IMR-90 (cell line): ENCODE measurements at regions not wholly inside any gene's neighbourhood (a gene's known extent, or its start where the extent isn't known, plus 50 kb on each side); places are given as distances from the start of the nearest gene placed in this dataset.

ENCODE experiments used
- ATAC-seq: fragments of 200-7000 bp; cut with Tn5 transposase; 2 replicates; pipeline ENCODE4 v1.9.1; 2020; ENCODE audit warnings: low read depth, mild to moderate bottlenecking, moderate library complexity
- BruUV-seq: library from RNA; stranded (reverse); fragments of 400-500 nt; replicated peaks from 2 replicates; lab custom pipeline; 2021; lab: Mats Ljungman, UMichigan
- CTCF ChIA-PET: fragments of 300-600 bp; formaldehyde crosslinking; extraction: SDS; loops from one replicate; lab custom pipeline; 2021; ENCODE audit warnings: antibody characterized with exemption; lab: Yijun Ruan, JAX
- POLR2A ChIA-PET: fragments of 300-600 bp; sonication (Branson Sonifier 250); formaldehyde crosslinking; loops from one replicate; lab custom pipeline; 2022; ENCODE audit warnings: antibody characterized with exemption; ENCODE audit not compliant: unreplicated experiment; lab: Charles Lee
- DNase-seq: peaks from one replicate; pipeline ENCODE4 v3.0.0; 2013
- H2AFZ ChIP-seq: replicated peaks from 2 replicates; pipeline ENCODE3; 2013; ENCODE audit warnings: low read length, mild to moderate bottlenecking; ENCODE audit not compliant: poor library complexity
- H2AK5ac ChIP-seq: 2 replicates; pipeline ENCODE4 v1.6.1; 2013; ENCODE audit warnings: low read depth, low read length, inconsistent platforms
- H2AK9ac ChIP-seq: replicated peaks from 2 replicates; pipeline ENCODE3; 2013; ENCODE audit warnings: mild to moderate bottlenecking, low read depth, low read length, moderate library complexity; ENCODE audit not compliant: poor library complexity
- H2BK120ac ChIP-seq: 2 replicates; pipeline ENCODE4 v1.6.1; 2013; ENCODE audit warnings: low read depth, low read length, inconsistent platforms
- H2BK15ac ChIP-seq: 3 replicates; pipeline ENCODE4 v1.6.1; 2013; ENCODE audit warnings: low read depth, low read length, inconsistent platforms
- H2BK20ac ChIP-seq: 2 replicates; pipeline ENCODE4 v1.6.1; 2013; ENCODE audit warnings: low read depth, mild to moderate bottlenecking, inconsistent platforms, low read length, moderate library complexity
- H2BK5ac ChIP-seq: 2 replicates; pipeline ENCODE4 v1.6.1; 2013; ENCODE audit warnings: mild to moderate bottlenecking, low read depth, low read length, inconsistent platforms; ENCODE audit not compliant: poor library complexity, severe bottlenecking
- H3K14ac ChIP-seq: replicated peaks from 2 replicates; pipeline ENCODE4 v1.6.1; 2013; ENCODE audit warnings: low read depth, low read length, inconsistent platforms
- H3K18ac ChIP-seq: 2 replicates; pipeline ENCODE4 v1.6.1; 2013; ENCODE audit warnings: low read depth, low read length, control low read depth
- H3K23ac ChIP-seq: 2 replicates; pipeline ENCODE4 v1.6.1; 2013; ENCODE audit warnings: low read depth, low read length, inconsistent platforms
- H3K27ac ChIP-seq: 2 replicates; pipeline ENCODE4 v1.5.1; 2013; ENCODE audit warnings: mild to moderate bottlenecking, control low read depth, low read length; ENCODE audit not compliant: insufficient read depth
- H3K27me3 ChIP-seq: 2 replicates; pipeline ENCODE4 v1.6.1; 2013; ENCODE audit warnings: low read length; ENCODE audit not compliant: control insufficient read depth, insufficient read depth
- H3K36me3 ChIP-seq: 2 replicates; pipeline ENCODE4 v1.6.1; 2013; ENCODE audit warnings: low read length, mixed read lengths; ENCODE audit not compliant: control insufficient read depth, insufficient read depth
- H3K4ac ChIP-seq: 2 replicates; pipeline ENCODE4 v1.6.1; 2013; ENCODE audit warnings: low read depth, low read length, inconsistent platforms
- H3K4me1 ChIP-seq: 2 replicates; pipeline ENCODE4 v1.6.1; 2013; ENCODE audit warnings: low read length, mixed read lengths; ENCODE audit not compliant: control insufficient read depth, insufficient read depth
- H3K4me2 ChIP-seq: 2 replicates; pipeline ENCODE4 v1.6.1; 2013; ENCODE audit warnings: low read depth, mild to moderate bottlenecking, control low read depth, low read length, moderate library complexity
- H3K4me3 ChIP-seq: 2 replicates; pipeline ENCODE4 v1.5.1; 2013; ENCODE audit warnings: low read depth, mild to moderate bottlenecking, control low read depth, low read length, moderate library complexity; ENCODE audit not compliant: insufficient read depth
- H3K56ac ChIP-seq: 2 replicates; pipeline ENCODE4 v1.6.1; 2013; ENCODE audit warnings: low read length, inconsistent platforms; ENCODE audit not compliant: insufficient read depth; ENCODE audit errors: extremely low read depth
- H3K79me1 ChIP-seq, 2 experiments: 2 replicates each; pipeline ENCODE4 v1.6.1; 2013; ENCODE audit warnings: low read length in 2 of 2, inconsistent platforms in 1 of 2, low read depth in 1 of 2
- H3K9ac ChIP-seq: 2 replicates; pipeline ENCODE4 v1.6.1; 2013; ENCODE audit warnings: low read depth, low read length, control low read depth
- H3K9me1 ChIP-seq: 2 replicates; pipeline ENCODE4 v1.6.1; 2013; ENCODE audit warnings: low read length, inconsistent platforms; ENCODE audit not compliant: insufficient read depth
- H3K9me3 ChIP-seq: 2 replicates; pipeline ENCODE4 v1.6.1; 2013; ENCODE audit warnings: low read length; ENCODE audit not compliant: control insufficient read depth, insufficient read depth
- H4K20me1 ChIP-seq: 2 replicates; pipeline ENCODE4 v1.6.1; 2013; ENCODE audit warnings: low read length, inconsistent platforms; ENCODE audit not compliant: insufficient read depth
- H4K5ac ChIP-seq: 2 replicates; pipeline ENCODE4 v1.6.1; 2013; ENCODE audit warnings: mild to moderate bottlenecking, low read depth, low read length, control low read depth
- H4K8ac ChIP-seq, 2 experiments: 2 replicates each; pipeline ENCODE4 v1.6.1; 2013; ENCODE audit warnings: low read depth in 2 of 2, low read length in 2 of 2, control low read depth in 1 of 2, inconsistent platforms in 1 of 2
- H4K91ac ChIP-seq: 2 replicates; pipeline ENCODE4 v1.6.1; 2013; ENCODE audit warnings: low read depth, low read length, inconsistent platforms; ENCODE audit not compliant: insufficient read depth
- BHLHE40 ChIP-seq: fragments of 150-350 bp; IDR thresholded peaks from 2 replicates; pipeline ENCODE4 v1.6.1; 2016; ENCODE audit warnings: mild to moderate bottlenecking, low read depth, low read length
- CEBPB ChIP-seq: IDR thresholded peaks from 2 replicates; pipeline ENCODE4 v1.6.1; 2012; ENCODE audit warnings: low read depth, low read length, improper control_type of control experiment
- CHD1 ChIP-seq: IDR thresholded peaks from 2 replicates; pipeline ENCODE4 v1.6.1; 2012; ENCODE audit warnings: low read depth, low read length, improper control_type of control experiment
- CTCF ChIP-seq: conservative IDR thresholded peaks from 2 replicates; pipeline ENCODE4 v1.5.1; 2012; ENCODE audit warnings: mild to moderate bottlenecking, low read depth, low read length, improper control_type of control experiment
- ELK1 ChIP-seq: fragments of 150-350 bp; IDR thresholded peaks from 2 replicates; pipeline ENCODE4 v1.6.1; 2016; ENCODE audit warnings: low read depth, mild to moderate bottlenecking, low read length, moderate library complexity, borderline replicate concordance
- NFE2L2 ChIP-seq: fragments of 150-350 bp; IDR thresholded peaks from 2 replicates; pipeline ENCODE4 v1.6.1; 2016; ENCODE audit warnings: low read depth, mild to moderate bottlenecking, low read length
- RAD21 ChIP-seq: IDR thresholded peaks from 2 replicates; pipeline ENCODE4 v1.6.1; 2012; ENCODE audit warnings: low read length, improper control_type of control experiment
- USF2 ChIP-seq: fragments of 150-350 bp; IDR thresholded peaks from 2 replicates; pipeline ENCODE4 v1.6.1; 2017; ENCODE audit warnings: mild to moderate bottlenecking, antibody characterized with exemption, low read length, low read depth
- WGBS, 2 experiments: methylation state at CpG; one replicate each; pipeline versions ENCODE4 v1.1.5 to v1.1.7; 2013; ENCODE audit warnings: missing lambda C conversion rate in 2 of 2; ENCODE audit not compliant: insufficient read length in 1 of 2; ENCODE audit errors: extremely low coverage in 2 of 2; 5-methylcytosine and 5-hydroxymethylcytosine counted together
- dilution Hi-C: fragments of 300-500 bp; cut with HindIII; formaldehyde crosslinking; loops from one replicate; pipeline ENCODE4 v1.14.3; 2018; ENCODE audit warnings: low sequenced_read_pairs; ENCODE audit not compliant: unreplicated experiment
- in situ Hi-C: fragments of 300-500 bp; cut with MboI; formaldehyde crosslinking; loops from 3 replicates; pipeline ENCODE4 v1.14.3; 2019; ENCODE audit warnings: low sequenced_read_pairs, inconsistent platforms, mixed read lengths
- intact Hi-C: fragments of 100-400 bp; cut with micrococcal nuclease; formaldehyde crosslinking; loops from 2 replicates; pipeline ENCODE4 v1.10.0; 2022

GRCh38 chr11:69892237-69892985 is 73.2 kb upstream of the FGF3 start:
- H2AK9ac ChIP-seq: no peak overlapping the region
- H3K4me3 ChIP-seq: no peak overlapping the region
- no peak overlapping the region for H4K91ac ChIP-seq
- ATAC-seq (no peak), DNase-seq (no peak)
- H3K79me1 ChIP-seq: no peaks in the 10 kb centered on the region
- no peaks in the 10 kb centered on the region for H3K36me3 ChIP-seq
- peak overlapping the region; percentile 25; the same call in 1 of the 2 replicates for H3K14ac ChIP-seq
- no peak overlapping the region for H3K27ac ChIP-seq
- TF ChIP-seq ELK1 (no peak), CTCF (peak; percentile 22), USF2 (no peak), BHLHE40 (no peak), CEBPB (no peak), CHD1 (no peak), RAD21 (no peak), NFE2L2 (no peak)
- H4K5ac ChIP-seq: no peak overlapping the region
- in situ Hi-C loops: loop anchor here (5.0 kb wide), 1 partner anchor 205 kb away; no protein-coding TSS in a partner anchor
- H2BK5ac ChIP-seq: no peak overlapping the region
- peak overlapping the region in 1 of 2 experiments; percentile 43; a peak in 1 of 4 replicates for H4K8ac ChIP-seq
- intact Hi-C loops: no loop called here
- H3K4ac ChIP-seq: peak overlapping the region; percentile 64; the same call in 1 of the 2 replicates
- peak overlapping the region; percentile 27 for H2AFZ ChIP-seq
- no TSS peak for BruUV-seq
- H3K18ac ChIP-seq: no peak overlapping the region
- ChIA-PET CTCF (no interaction called here), POLR2A (no interaction called here)
- peaks cover 14% of the 10 kb centered on the region for H3K4me1 ChIP-seq
- no peak overlapping the region for H3K9ac ChIP-seq
- H2BK120ac ChIP-seq: peak overlapping the region; percentile 52; the same call in 1 of the 2 replicates
- H4K20me1 ChIP-seq: no peaks in the 10 kb centered on the region
- dilution Hi-C loops: no loop called here
- no peak overlapping the region for H3K23ac ChIP-seq
- WGBS, 2 experiments: 100% methylated on average over 11 of the region's 29 CpGs; no CpG with 5 or more reads in 1 of the 2 experiments
- H2BK20ac ChIP-seq: peak overlapping the region; percentile 51; the same call in 1 of the 2 replicates
- H2BK15ac ChIP-seq: no peak overlapping the region
- H3K27me3 ChIP-seq: peaks cover 7% of the 10 kb centered on the region; the same call in 1 of the 2 replicates
- no peak overlapping the region for H3K56ac ChIP-seq
- H3K9me1 ChIP-seq: peaks cover 14% of the 10 kb centered on the region
- peak overlapping the region; percentile 53; the same call in 1 of the 2 replicates for H2AK5ac ChIP-seq
- no peak overlapping the region for H3K4me2 ChIP-seq
- no peaks in the 10 kb centered on the region for H3K9me3 ChIP-seq
